ENCODE measurements at regions not wholly inside any gene's neighbourhood (a gene's known extent, or its start where the extent isn't known, plus 50 kb on each side); places are given as distances from the start of the nearest gene placed in this dataset.

DNA sequence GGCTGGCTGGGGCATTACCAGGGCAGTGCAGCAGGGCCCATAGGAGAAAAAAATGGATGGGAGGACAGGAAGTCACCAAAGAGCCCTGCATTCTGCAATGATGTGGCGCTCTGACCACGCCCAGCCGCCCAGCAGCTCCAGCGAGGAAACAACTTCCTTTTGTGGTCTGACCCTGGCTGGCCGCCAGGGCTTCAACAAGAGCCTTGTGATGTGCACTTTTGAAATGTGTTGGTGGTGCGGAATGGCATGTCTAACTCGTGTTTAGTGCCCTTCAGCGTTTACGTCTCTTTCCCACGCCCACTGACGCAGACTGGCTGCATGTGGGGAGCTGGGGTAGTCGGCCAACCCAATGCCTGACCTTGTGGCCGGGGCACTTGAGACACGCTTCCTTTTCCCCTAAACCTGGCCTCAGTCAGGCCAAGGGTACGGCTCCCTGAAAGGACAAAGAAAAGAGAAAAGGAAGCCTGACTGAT, 81.9 kb upstream of the CTNNB1 start:
- peak; percentile 27 to 79 (median 54) for DNase-seq

DNA sequence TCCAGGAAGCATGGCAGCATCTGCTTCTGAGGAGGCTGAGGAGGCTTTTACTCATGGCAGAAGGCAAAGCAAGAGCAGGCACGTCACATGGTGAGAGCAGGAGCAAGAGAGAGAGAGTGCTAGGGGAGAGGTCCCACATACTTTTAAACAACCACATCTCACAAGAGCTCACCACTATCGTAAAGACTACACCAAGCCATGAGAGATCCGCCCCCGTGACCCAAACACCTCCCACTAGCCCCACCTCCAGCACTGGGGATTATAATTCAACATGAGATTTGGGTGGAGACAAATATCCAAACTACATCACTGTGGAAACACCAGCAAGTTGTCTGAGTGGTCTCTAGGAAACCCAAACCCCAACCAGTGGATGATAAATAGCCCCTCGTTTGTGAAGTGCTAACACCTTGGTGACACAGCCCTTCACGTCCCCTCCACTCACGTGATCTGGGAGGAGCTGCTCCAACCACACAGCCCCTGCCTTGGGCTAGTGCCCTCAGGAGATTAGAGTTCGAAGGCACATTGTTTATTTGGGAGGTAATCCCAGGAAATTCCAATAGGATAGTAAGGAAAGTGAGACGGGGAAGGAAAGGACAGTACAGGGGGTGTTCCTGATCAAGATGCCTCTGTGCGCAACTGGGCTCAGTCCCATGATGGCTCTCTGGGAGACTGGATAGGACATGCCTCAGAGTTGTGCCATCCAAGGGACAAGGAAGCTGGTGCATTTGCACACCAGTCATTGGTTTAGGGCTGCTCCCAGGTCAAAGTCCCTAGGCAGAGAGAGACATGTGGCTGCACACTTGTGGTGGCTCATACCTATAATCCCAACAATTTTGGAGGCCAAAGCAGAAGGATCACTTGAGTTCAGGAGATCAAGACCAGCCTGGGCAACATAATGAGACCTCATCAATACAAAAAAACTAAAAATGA, 80.6 kb upstream of the CTNNB1 start:
- DNase-seq = no peak

DNA sequence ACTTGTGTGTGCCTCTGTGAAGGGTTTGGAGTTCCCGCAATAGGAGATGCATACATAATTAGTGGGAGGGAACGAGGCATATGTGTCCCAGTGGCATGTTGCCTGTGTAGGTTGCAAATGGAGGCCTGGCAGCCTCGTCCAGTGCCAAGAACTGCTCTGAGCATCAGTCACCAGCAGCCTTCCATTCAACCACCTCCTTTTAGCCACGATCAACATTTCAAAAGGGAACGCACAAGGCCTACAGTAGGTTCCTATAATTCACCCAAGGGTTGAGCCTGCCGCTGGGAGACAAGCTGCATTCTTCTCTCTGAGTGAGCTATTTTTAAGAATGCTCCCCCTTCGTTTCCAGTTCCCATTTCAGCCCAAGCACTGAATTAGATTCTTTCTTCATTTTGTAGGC, 78.8 kb upstream of the CTNNB1 start:
- DNase-seq = no peak

GRCh38 chr3:41125258-41125657, 74.0 kb upstream of the CTNNB1 start:
- no peak for DNase-seq

DNA sequence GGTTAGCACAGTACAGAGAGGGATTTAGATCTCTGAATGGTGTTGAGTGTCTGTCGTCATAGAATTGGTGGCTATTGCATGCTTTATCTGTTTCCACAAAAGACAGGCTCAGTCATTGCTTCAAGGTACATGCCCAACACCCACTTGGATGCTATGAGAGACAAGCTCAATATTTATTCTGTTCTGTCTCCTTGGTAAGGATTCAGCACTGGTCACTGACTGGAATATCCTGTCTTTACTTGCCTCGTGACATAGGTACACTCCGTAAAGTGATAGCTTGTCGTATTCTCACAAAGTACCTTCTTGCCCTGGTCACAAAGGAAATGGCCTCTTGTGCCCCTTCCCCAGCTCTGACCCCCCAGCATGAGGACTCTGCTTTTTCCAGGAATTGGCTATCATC, 72.8 kb upstream of the CTNNB1 start:
- no peak for DNase-seq

- DNase-seq = no peak
Measured at GRCh38 chr3:41126961-41127360, 72.3 kb upstream of the CTNNB1 start.

- DNase-seq = no peak
Measured at GRCh38 chr3:41127414-41127813, 71.9 kb upstream of the CTNNB1 start.

GRCh38 chr3:41129731-41130130, 69.6 kb upstream of the CTNNB1 start:
- no peak for DNase-seq

GRCh38 chr3:41131224-41131623, 68.1 kb upstream of the CTNNB1 start:
- DNase-seq = no peak

GRCh38 chr3:41137686-41138111, 61.6 kb upstream of the CTNNB1 start:
- DNase-seq = no peak

GRCh38 chr3:41138146-41138545, 61.2 kb upstream of the CTNNB1 start:
- DNase-seq = no peak

GRCh38 chr3:41138601-41139000, 60.7 kb upstream of the CTNNB1 start:
- no peak for DNase-seq

GRCh38 chr3:41140242-41140641, 59.1 kb upstream of the CTNNB1 start:
- DNase-seq = no peak

DNA sequence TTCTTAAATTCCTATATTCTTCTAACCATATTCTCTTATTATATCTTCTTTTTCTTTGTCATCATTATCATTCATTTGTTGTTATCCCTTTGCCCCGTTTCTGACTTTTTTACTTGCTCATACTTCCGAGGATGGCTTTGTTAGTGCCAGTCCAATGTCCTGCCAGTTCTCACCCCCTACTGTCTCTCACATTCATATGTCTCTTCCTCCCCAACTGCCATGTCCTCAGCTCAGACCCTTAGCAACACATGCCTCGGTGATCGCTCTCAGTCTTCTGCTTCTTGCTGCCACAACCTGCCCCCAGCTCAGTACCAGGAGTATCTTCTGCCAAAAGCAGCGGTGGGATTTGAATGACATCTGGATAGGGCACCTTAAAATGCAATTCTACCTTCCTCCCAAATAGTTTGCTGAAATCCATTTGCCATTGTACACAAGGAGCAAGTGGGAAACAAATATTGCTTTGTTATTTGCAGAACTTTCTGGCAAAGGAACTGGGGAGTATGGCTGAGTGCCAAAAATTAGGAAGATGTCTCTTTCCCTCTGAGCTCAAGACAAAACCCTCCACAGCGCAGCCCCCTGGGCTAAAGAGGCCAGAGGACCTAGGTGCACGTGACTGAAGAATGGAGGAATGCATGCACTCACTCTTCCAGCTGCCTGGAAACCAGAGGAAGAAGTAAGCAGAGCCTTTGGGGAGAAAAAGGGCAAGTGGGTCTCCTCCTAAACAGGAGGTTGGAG, 57.7 kb upstream of the CTNNB1 start:
- DNase-seq = no peak

DNA sequence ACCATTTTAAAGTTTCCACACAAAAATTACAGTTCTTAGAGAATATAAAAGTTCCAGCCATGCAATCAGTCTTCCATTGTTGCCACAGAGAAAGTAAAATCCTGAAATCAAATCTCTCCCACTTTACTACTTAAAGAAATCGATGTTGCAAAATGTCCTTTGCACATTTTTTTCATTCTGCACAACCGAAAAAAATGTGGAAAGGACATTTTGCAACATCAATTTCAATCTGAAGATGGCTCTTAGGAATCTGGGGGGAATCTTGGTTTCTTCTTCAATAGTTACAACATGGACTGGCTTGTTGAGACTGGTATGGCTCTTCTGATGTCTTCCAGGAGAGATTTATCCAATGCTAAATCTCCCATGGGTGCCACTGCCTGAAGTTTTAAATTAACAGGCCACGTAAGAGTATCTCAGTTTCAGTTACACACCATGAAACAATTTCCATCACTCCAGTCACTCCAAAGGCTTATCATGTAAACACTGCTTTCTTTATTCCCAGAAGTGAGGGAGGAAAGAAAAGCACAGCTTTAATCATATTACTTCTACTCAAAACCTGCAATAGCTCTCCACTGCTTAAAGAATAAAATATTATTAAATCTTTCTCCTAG, 55.8 kb upstream of the CTNNB1 start:
- no peak for DNase-seq

GRCh38 chr3:41144631-41145030, 54.7 kb upstream of the CTNNB1 start:
- no peak for DNase-seq

- no peak for DNase-seq
Measured at GRCh38 chr3:41148478-41148877, 50.8 kb upstream of the CTNNB1 start.

GRCh38 chr3:41148901-41149300, 50.4 kb upstream of the CTNNB1 start:
- DNase-seq = no peak
